Renal cortex interstitium (tissue), 11 donors: ENCODE measurements at regions not wholly inside any gene's neighbourhood (a gene's known extent, or its start where the extent isn't known, plus 50 kb on each side); places are given as distances from the start of the nearest gene placed in this dataset.

Experiments
- DNase-seq, 11 donors: peaks; one replicate each; pipeline ENCODE4 v3.0.0-alpha.2; 2013; ENCODE audit warnings: low read depth in 9 of 11, low spot score in 4 of 11; ENCODE audit errors: extremely low read depth in 1 of 11

- no peak for DNase-seq
Observed at GRCh38 chr2:38213619-38214167, 137.7 kb upstream of the CYP1B1 start.

- DNase-seq = no peak
Observed at GRCh38 chr2:38212312-38212711, 136.4 kb upstream of the CYP1B1 start.

GRCh38 chr2:38207168-38207567 lies 131.2 kb upstream of the CYP1B1 start:
- DNase-seq = no peak

- DNase-seq = no peak
Observed at GRCh38 chr2:38203446-38203810, 127.5 kb upstream of the CYP1B1 start.

- no peak for DNase-seq
Observed at GRCh38 chr2:38202713-38203445, 126.9 kb upstream of the CYP1B1 start.

GRCh38 chr2:38201784-38202183 lies 125.8 kb upstream of the CYP1B1 start:
- DNase-seq = no peak

GRCh38 chr2:38200598-38200997 lies 124.6 kb upstream of the CYP1B1 start:
- peak in 9 of 11 donors; percentile 49 to 88 (median 75) for DNase-seq

- DNase-seq = no peak
Observed at GRCh38 chr2:38199127-38199526, 123.2 kb upstream of the CYP1B1 start.

- no peak for DNase-seq
Observed at GRCh38 chr2:38194751-38195150, 118.8 kb upstream of the CYP1B1 start.

GRCh38 chr2:38192976-38193375 lies 117.0 kb upstream of the CYP1B1 start:
- DNase-seq = no peak

- DNase-seq = no peak
Observed at GRCh38 chr2:38192046-38192445, 116.1 kb upstream of the CYP1B1 start.

GRCh38 chr2:38191516-38191915 lies 115.6 kb upstream of the CYP1B1 start:
- DNase-seq = no peak

GRCh38 chr2:38190542-38191218 lies 114.7 kb upstream of the CYP1B1 start:
- no peak for DNase-seq

GRCh38 chr2:38187541-38188011 lies 111.6 kb upstream of the CYP1B1 start:
- DNase-seq = no peak

- no peak for DNase-seq
Observed at GRCh38 chr2:38185012-38185491, 109.1 kb upstream of the CYP1B1 start.

- DNase-seq = peak in 1 of 11 donors; percentile 66
Observed at GRCh38 chr2:38182492-38183003, 106.6 kb upstream of the CYP1B1 start.

GRCh38 chr2:38181806-38182491 lies 106.0 kb upstream of the CYP1B1 start:
- DNase-seq = no peak

- no peak for DNase-seq
Observed at GRCh38 chr2:38180754-38181153, 104.8 kb upstream of the CYP1B1 start.

GRCh38 chr2:38178556-38179419 lies 102.8 kb upstream of the CYP1B1 start:
- DNase-seq = no peak
